Activated naive CD8-positive, alpha-beta T cell treated with anti-CD3 and anti-CD28 coated beads for 36 hours (primary cell): ENCODE measurements at regions not wholly inside any gene's neighbourhood (a gene's known extent, or its start where the extent isn't known, plus 50 kb on each side); places are given as distances from the start of the nearest gene placed in this dataset.
"Not testable (repeated sequence)": the region's sequence is repeated elsewhere in the genome, so short reads cannot be mapped to it uniquely, and the experiment has no call there.

Source experiments
- DNase-seq: peaks from one replicate; pipeline ENCODE4 v3.0.0; 2021
- H3K27ac Mint-ChIP-seq: one replicate; pipeline ENCODE4 v1.8.0; 2022; ENCODE audit warnings: mild to moderate bottlenecking, moderate library complexity, mixed read lengths
- H3K27me3 Mint-ChIP-seq: one replicate; pipeline ENCODE4 v1.8.0; 2022; ENCODE audit warnings: mild to moderate bottlenecking, mixed read lengths
- H3K36me3 Mint-ChIP-seq: one replicate; pipeline ENCODE4 v1.8.0; 2021; ENCODE audit warnings: mild to moderate bottlenecking, mixed read lengths
- H3K4me1 Mint-ChIP-seq: one replicate; pipeline ENCODE4 v1.8.0; 2021; ENCODE audit warnings: mixed read lengths
- H3K4me3 Mint-ChIP-seq: one replicate; pipeline ENCODE4 v1.8.0; 2022; ENCODE audit warnings: mild to moderate bottlenecking, moderate library complexity, mixed read lengths
- H3K9me3 Mint-ChIP-seq: one replicate; pipeline ENCODE4 v1.8.0; 2022; ENCODE audit warnings: mixed read lengths

- Mint-ChIP-seq H3K36me3 (no peaks in the 10 kb centered on the region), H3K9me3 (peaks cover 5% of the 10 kb centered on the region), H3K27ac (no peak overlapping the region), H3K4me1 (no peaks in the 10 kb centered on the region), H3K4me3 (no peak overlapping the region), H3K27me3 (peaks cover 11% of the 10 kb centered on the region)
- no peak for DNase-seq
These were observed 188.2 kb upstream of the SSTR4 start for GRCh38 chr20:22846863-22847262.

GRCh38 chr20:22848364-22848763 is 186.7 kb upstream of the SSTR4 start:
- H3K27me3 Mint-ChIP-seq = peaks cover 11% of the 10 kb centered on the region
- no peak overlapping the region for H3K27ac Mint-ChIP-seq
- H3K36me3 Mint-ChIP-seq = no peaks in the 10 kb centered on the region
- no peak for DNase-seq
- peaks cover 5% of the 10 kb centered on the region for H3K9me3 Mint-ChIP-seq
- H3K4me3 Mint-ChIP-seq = no peak overlapping the region
- H3K4me1 Mint-ChIP-seq = no peaks in the 10 kb centered on the region

- not testable (repeated sequence) for H3K4me1 Mint-ChIP-seq, H3K36me3 Mint-ChIP-seq, H3K27ac Mint-ChIP-seq, H3K4me3 Mint-ChIP-seq
- Mint-ChIP-seq H3K9me3 (peaks cover 10% of the 10 kb centered on the region), H3K27me3 (peaks cover 11% of the 10 kb centered on the region)
- peak; percentile 1 for DNase-seq
These were observed 183.3 kb upstream of the SSTR4 start for GRCh38 chr20:22851679-22852346.

GRCh38 chr20:22861231-22861980 is 173.7 kb upstream of the SSTR4 start:
- H3K4me1 Mint-ChIP-seq = no peaks in the 10 kb centered on the region
- no peak overlapping the region for H3K27ac Mint-ChIP-seq
- no peak for DNase-seq
- no peaks in the 10 kb centered on the region for H3K9me3 Mint-ChIP-seq
- no peaks in the 10 kb centered on the region for H3K36me3 Mint-ChIP-seq
- no peak overlapping the region for H3K4me3 Mint-ChIP-seq
- H3K27me3 Mint-ChIP-seq = no peaks in the 10 kb centered on the region

- no peaks in the 10 kb centered on the region for H3K4me1 Mint-ChIP-seq
- no peaks in the 10 kb centered on the region for H3K9me3 Mint-ChIP-seq
- no peak overlapping the region for H3K4me3 Mint-ChIP-seq
- no peaks in the 10 kb centered on the region for H3K36me3 Mint-ChIP-seq
- no peak for DNase-seq
- H3K27me3 Mint-ChIP-seq = no peaks in the 10 kb centered on the region
- H3K27ac Mint-ChIP-seq = no peak overlapping the region
These were observed 173.1 kb upstream of the SSTR4 start for GRCh38 chr20:22861990-22862389.

- DNase-seq = no peak
- no peak overlapping the region for H3K4me3 Mint-ChIP-seq
- no peaks in the 10 kb centered on the region for H3K4me1 Mint-ChIP-seq
- H3K27ac Mint-ChIP-seq = no peak overlapping the region
- peaks cover 3% of the 10 kb centered on the region for H3K9me3 Mint-ChIP-seq
- no peaks in the 10 kb centered on the region for H3K36me3 Mint-ChIP-seq
- no peaks in the 10 kb centered on the region for H3K27me3 Mint-ChIP-seq
These were observed 172.4 kb upstream of the SSTR4 start for GRCh38 chr20:22862671-22863230.

- DNase-seq = no peak
- Mint-ChIP-seq H3K27ac (no peak overlapping the region), H3K4me3 (no peak overlapping the region), H3K27me3 (no peaks in the 10 kb centered on the region), H3K9me3 (peaks cover 7% of the 10 kb centered on the region), H3K4me1 (no peaks in the 10 kb centered on the region), H3K36me3 (no peaks in the 10 kb centered on the region)
These were observed 171.3 kb upstream of the SSTR4 start for GRCh38 chr20:22863826-22864225.

GRCh38 chr20:22866812-22867341 is 168.2 kb upstream of the SSTR4 start:
- H3K4me1 Mint-ChIP-seq = no peaks in the 10 kb centered on the region
- no peak overlapping the region for H3K4me3 Mint-ChIP-seq
- DNase-seq = no peak
- H3K36me3 Mint-ChIP-seq = no peaks in the 10 kb centered on the region
- H3K27ac Mint-ChIP-seq = no peak overlapping the region
- H3K27me3 Mint-ChIP-seq = no peaks in the 10 kb centered on the region
- peaks cover 9% of the 10 kb centered on the region for H3K9me3 Mint-ChIP-seq

- Mint-ChIP-seq H3K27ac (no peak overlapping the region), H3K9me3 (no peaks in the 10 kb centered on the region), H3K4me1 (no peaks in the 10 kb centered on the region), H3K36me3 (no peaks in the 10 kb centered on the region), H3K4me3 (no peak overlapping the region), H3K27me3 (peaks cover 5% of the 10 kb centered on the region)
- no peak for DNase-seq
These were observed 156.9 kb upstream of the SSTR4 start for GRCh38 chr20:22878166-22878565.

GRCh38 chr20:22880277-22880676 is 154.8 kb upstream of the SSTR4 start:
- Mint-ChIP-seq H3K36me3 (no peaks in the 10 kb centered on the region), H3K27ac (no peak overlapping the region), H3K9me3 (no peaks in the 10 kb centered on the region), H3K27me3 (peaks cover 5% of the 10 kb centered on the region), H3K4me3 (no peak overlapping the region), H3K4me1 (no peaks in the 10 kb centered on the region)
- DNase-seq = no peak

- H3K27ac Mint-ChIP-seq = no peak overlapping the region
- no peak overlapping the region for H3K4me3 Mint-ChIP-seq
- peaks cover 9% of the 10 kb centered on the region for H3K9me3 Mint-ChIP-seq
These were observed 147.3 kb upstream of the SSTR4 start for GRCh38 chr20:22887796-22888195.

GRCh38 chr20:22890594-22891300 is 144.4 kb upstream of the SSTR4 start:
- Mint-ChIP-seq H3K36me3 (no peaks in the 10 kb centered on the region), H3K4me1 (no peaks in the 10 kb centered on the region), H3K27ac (no peak overlapping the region), H3K4me3 (no peak overlapping the region), H3K27me3 (peaks cover 9% of the 10 kb centered on the region), H3K9me3 (peaks cover 9% of the 10 kb centered on the region)
- DNase-seq = no peak

More at GRCh38 chr20:22887796-22888195, 147.3 kb upstream of the SSTR4 start:
- no peak for DNase-seq
- no peaks in the 10 kb centered on the region for H3K36me3 Mint-ChIP-seq
- peaks cover 9% of the 10 kb centered on the region for H3K27me3 Mint-ChIP-seq
- H3K4me1 Mint-ChIP-seq = no peaks in the 10 kb centered on the region

GRCh38 chr20:22901164-22901563 is 133.9 kb upstream of the SSTR4 start:
- H3K9me3 Mint-ChIP-seq = peaks cover 25% of the 10 kb centered on the region
- H3K4me1 Mint-ChIP-seq = no peaks in the 10 kb centered on the region

GRCh38 chr20:22901921-22902320 is 133.2 kb upstream of the SSTR4 start:
- Mint-ChIP-seq H3K4me1 (no peaks in the 10 kb centered on the region), H3K27me3 (no peaks in the 10 kb centered on the region), H3K4me3 (no peak overlapping the region), H3K27ac (no peak overlapping the region), H3K9me3 (peaks cover 25% of the 10 kb centered on the region), H3K36me3 (no peaks in the 10 kb centered on the region)
- DNase-seq = no peak

More at GRCh38 chr20:22901164-22901563, 133.9 kb upstream of the SSTR4 start:
- DNase-seq = no peak
- Mint-ChIP-seq H3K27ac (no peak overlapping the region), H3K27me3 (no peaks in the 10 kb centered on the region), H3K36me3 (no peaks in the 10 kb centered on the region), H3K4me3 (no peak overlapping the region)

- Mint-ChIP-seq H3K9me3 (peaks cover 24% of the 10 kb centered on the region), H3K36me3 (no peaks in the 10 kb centered on the region), H3K4me1 (no peaks in the 10 kb centered on the region), H3K27ac (no peak overlapping the region), H3K4me3 (no peak overlapping the region), H3K27me3 (no peaks in the 10 kb centered on the region)
- no peak for DNase-seq
These were observed 130.7 kb upstream of the SSTR4 start for GRCh38 chr20:22904386-22904785.
